ENCODE measurements at regions not wholly inside any gene's neighbourhood (a gene's known extent, or its start where the extent isn't known, plus 50 kb on each side); places are given as distances from the start of the nearest gene placed in this dataset.
A peak's percentile ranks its signal among the peaks of the same experiment; 100 is the strongest.

- no peak for DNase-seq (ENCODE audit: low spot score)
- H3K27ac ChIP-seq: peak overlapping the region; percentile 6 to 81
- peaks cover 0 to 27% of the 10 kb centered on the region in 2 donors for H3K4me1 ChIP-seq
- H3K27me3 ChIP-seq: no peaks in the 10 kb centered on the region
- no peaks in the 10 kb centered on the region for H3K36me3 ChIP-seq
- TF ChIP-seq CTCF (IDR thresholded peaks at IDR 0.05): no peak
- H3K9me3 ChIP-seq: no peaks in the 10 kb centered on the region
- H3K4me3 ChIP-seq: no peak overlapping the region
Observed at GRCh38 chr1:91584309-91584708, 83.7 kb downstream of the CDC7 start.

GRCh38 chr1:91584878-91585277 lies 84.2 kb downstream of the CDC7 start:
- no peak for TF ChIP-seq CTCF (IDR thresholded peaks at IDR 0.05)

GRCh38 chr1:91585502-91585901 lies 84.9 kb downstream of the CDC7 start:
- peaks cover 0 to 27% of the 10 kb centered on the region in 2 donors for H3K4me1 ChIP-seq
- H3K9me3 ChIP-seq: no peaks in the 10 kb centered on the region
- no peaks in the 10 kb centered on the region for H3K27me3 ChIP-seq
- no peaks in the 10 kb centered on the region for H3K36me3 ChIP-seq
- H3K27ac ChIP-seq: peak overlapping the region; percentile 52 to 81
- TF ChIP-seq CTCF (IDR thresholded peaks at IDR 0.05): no peak
- DNase-seq (ENCODE audit: low spot score): no peak
- no peak overlapping the region for H3K4me3 ChIP-seq

More at GRCh38 chr1:91584878-91585277, 84.2 kb downstream of the CDC7 start:
- Histone ChIP-seq H3K4me1 (peaks cover 0 to 27% of the 10 kb centered on the region in 2 donors), H3K27me3 (no peaks in the 10 kb centered on the region), H3K4me3 (no peak overlapping the region), H3K36me3 (no peaks in the 10 kb centered on the region), H3K27ac (peak overlapping the region; percentile 52 to 81), H3K9me3 (no peaks in the 10 kb centered on the region)
- no peak for DNase-seq (ENCODE audit: low spot score)

GRCh38 chr1:91585982-91586381 lies 85.3 kb downstream of the CDC7 start:
- Histone ChIP-seq H3K36me3 (no peaks in the 10 kb centered on the region), H3K27me3 (no peaks in the 10 kb centered on the region), H3K27ac (peak overlapping the region; percentile 52 to 81), H3K4me3 (no peak overlapping the region), H3K4me1 (peaks cover 0 to 28% of the 10 kb centered on the region in 2 donors), H3K9me3 (no peaks in the 10 kb centered on the region)
- no peak for TF ChIP-seq CTCF (IDR thresholded peaks at IDR 0.05)
- DNase-seq (ENCODE audit: low spot score): no peak

- no peak overlapping the region for H3K4me3 ChIP-seq
- TF ChIP-seq CTCF (IDR thresholded peaks at IDR 0.05): peak in 1 of 2 donors; percentile 14
- no peaks in the 10 kb centered on the region for H3K9me3 ChIP-seq
- H3K27me3 ChIP-seq: no peaks in the 10 kb centered on the region
- no peaks in the 10 kb centered on the region for H3K36me3 ChIP-seq
- peaks cover 0 to 25% of the 10 kb centered on the region in 2 donors for H3K4me1 ChIP-seq
- H3K27ac ChIP-seq: no peak overlapping the region
- DNase-seq (ENCODE audit: low spot score): no peak
Observed at GRCh38 chr1:91589437-91589836, 88.8 kb downstream of the CDC7 start.
